ENCODE measurements at regions not wholly inside any gene's neighbourhood (a gene's known extent, or its start where the extent isn't known, plus 50 kb on each side); places are given as distances from the start of the nearest gene placed in this dataset.

GRCh38 chr5:10036136-10036815 lies 213.4 kb downstream of the ATPSCKMT start:
- 66 to 78% methylated on average over 3 of the region's 3 CpGs for WGBS, 2 donors
- H3K9me3 ChIP-seq (ENCODE audit: control insufficient read depth in 2 of 2, insufficient read depth in 1 of 2, low read depth in 1 of 2, low read length in 1 of 2): no peaks in the 10 kb centered on the region
- H3K4me1 ChIP-seq (ENCODE audit: control insufficient read depth in 2 of 2, insufficient read depth in 2 of 2, low read length in 1 of 2): peaks cover 0 to 3% of the 10 kb centered on the region in 2 donors
- no peak overlapping the region for H3K27ac ChIP-seq (ENCODE audit: low read depth in 2 of 2, low read length in 1 of 2)
- no peak overlapping the region for H3K4me3 ChIP-seq (ENCODE audit: low read depth in 1 of 2, low read length in 2 of 2)
- H3K36me3 ChIP-seq (ENCODE audit: control insufficient read depth in 2 of 2, insufficient read depth in 2 of 2, low read length in 1 of 2): no peaks in the 10 kb centered on the region
- no peaks in the 10 kb centered on the region for H3K27me3 ChIP-seq (ENCODE audit: control insufficient read depth in 1 of 2, insufficient read depth in 2 of 2, low read length in 2 of 2)

DNA sequence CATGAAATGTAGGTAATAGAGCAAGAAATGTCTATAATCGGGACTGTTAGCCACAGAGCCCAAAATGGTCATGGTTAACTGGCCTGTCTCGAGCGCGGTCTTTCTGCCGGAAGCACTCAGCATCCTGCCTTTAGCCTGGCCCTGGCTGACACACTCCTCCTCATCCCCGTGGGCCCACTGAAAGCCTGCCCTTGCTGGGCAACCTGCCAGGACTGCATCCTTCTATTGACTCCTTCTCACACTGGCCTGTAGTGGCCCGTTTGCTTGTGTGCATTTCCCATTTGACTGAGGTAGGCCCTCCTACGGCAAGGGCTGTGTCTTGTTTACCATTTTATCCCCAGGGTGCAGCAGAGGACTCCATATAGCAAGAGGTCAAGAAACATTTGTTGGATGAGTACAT lies 215.7 kb downstream of the ATPSCKMT start:
- H3K4me3 ChIP-seq (ENCODE audit: low read depth in 1 of 2, low read length in 2 of 2): no peak overlapping the region
- no peak overlapping the region for H3K27ac ChIP-seq (ENCODE audit: low read depth in 2 of 2, low read length in 1 of 2)
- peaks cover 0 to 3% of the 10 kb centered on the region in 2 donors for H3K4me1 ChIP-seq (ENCODE audit: control insufficient read depth in 2 of 2, insufficient read depth in 2 of 2, low read length in 1 of 2)
- peaks cover 0 to 3% of the 10 kb centered on the region in 2 donors for H3K9me3 ChIP-seq (ENCODE audit: control insufficient read depth in 2 of 2, insufficient read depth in 1 of 2, low read depth in 1 of 2, low read length in 1 of 2)
- 58 to 66% methylated on average over 8 of the region's 8 CpGs for WGBS, 2 donors
- H3K27me3 ChIP-seq (ENCODE audit: control insufficient read depth in 1 of 2, insufficient read depth in 2 of 2, low read length in 2 of 2): no peaks in the 10 kb centered on the region
- H3K36me3 ChIP-seq (ENCODE audit: control insufficient read depth in 2 of 2, insufficient read depth in 2 of 2, low read length in 1 of 2): no peaks in the 10 kb centered on the region

- Histone ChIP-seq H3K9me3 (ENCODE audit: control insufficient read depth in 2 of 2, insufficient read depth in 1 of 2, low read depth in 1 of 2, low read length in 1 of 2) (peaks cover 0 to 3% of the 10 kb centered on the region in 2 donors), H3K27ac (ENCODE audit: low read depth in 2 of 2, low read length in 1 of 2) (no peak overlapping the region), H3K36me3 (ENCODE audit: control insufficient read depth in 2 of 2, insufficient read depth in 2 of 2, low read length in 1 of 2) (no peaks in the 10 kb centered on the region), H3K4me3 (ENCODE audit: low read depth in 1 of 2, low read length in 2 of 2) (no peak overlapping the region), H3K4me1 (ENCODE audit: control insufficient read depth in 2 of 2, insufficient read depth in 2 of 2, low read length in 1 of 2) (peaks cover 0 to 3% of the 10 kb centered on the region in 2 donors), H3K27me3 (ENCODE audit: control insufficient read depth in 1 of 2, insufficient read depth in 2 of 2, low read length in 2 of 2) (no peaks in the 10 kb centered on the region)
- WGBS, 2 donors: 85 to 94% methylated on average over 2 of the region's 2 CpGs
Measured at GRCh38 chr5:10031817-10032216, 217.9 kb downstream of the ATPSCKMT start.

DNA sequence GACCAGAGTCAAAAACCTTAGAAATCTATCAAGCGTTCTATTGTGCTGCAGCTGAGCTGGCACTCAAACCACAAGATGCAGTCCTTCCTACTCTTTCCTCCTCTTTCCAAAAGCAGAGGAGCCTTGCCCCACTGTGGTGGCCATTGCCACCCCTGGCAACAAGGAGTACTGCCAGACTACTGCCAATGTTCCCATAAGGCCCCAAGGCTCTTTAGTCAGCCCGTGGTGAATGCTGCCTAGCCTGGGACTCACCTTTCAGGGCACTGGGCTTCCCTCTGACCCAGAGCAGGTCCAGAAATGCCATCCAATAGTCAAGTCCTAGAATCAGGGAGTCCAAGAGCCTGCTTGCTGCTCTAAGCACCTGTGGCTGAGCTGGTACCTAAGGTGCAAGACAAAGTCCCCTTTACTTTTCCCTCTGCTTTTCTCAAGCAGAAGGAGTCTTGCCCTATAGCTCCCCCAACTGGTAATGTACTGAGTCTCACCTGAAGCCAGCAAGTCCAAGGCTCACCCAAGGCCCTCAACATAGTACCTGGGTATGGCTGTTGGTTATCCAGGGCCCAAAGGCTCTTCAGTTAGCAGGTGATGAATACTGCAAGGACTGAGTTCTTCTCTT lies 219.4 kb downstream of the ATPSCKMT start:
- H3K4me1 ChIP-seq (ENCODE audit: control insufficient read depth in 2 of 2, insufficient read depth in 2 of 2, low read length in 1 of 2): no peaks in the 10 kb centered on the region
- H3K27ac ChIP-seq (ENCODE audit: low read depth in 2 of 2, low read length in 1 of 2): no peak overlapping the region
- no peaks in the 10 kb centered on the region for H3K36me3 ChIP-seq (ENCODE audit: control insufficient read depth in 2 of 2, insufficient read depth in 2 of 2, low read length in 1 of 2)
- H3K4me3 ChIP-seq (ENCODE audit: low read depth in 1 of 2, low read length in 2 of 2): no peak overlapping the region
- H3K27me3 ChIP-seq (ENCODE audit: control insufficient read depth in 1 of 2, insufficient read depth in 2 of 2, low read length in 2 of 2): no peaks in the 10 kb centered on the region
- H3K9me3 ChIP-seq (ENCODE audit: control insufficient read depth in 2 of 2, insufficient read depth in 1 of 2, low read depth in 1 of 2, low read length in 1 of 2): peaks cover 0 to 3% of the 10 kb centered on the region in 2 donors
- 70 to 72% methylated on average over 2 of the region's 2 CpGs for WGBS, 2 donors

GRCh38 chr5:10023494-10023893 lies 226.2 kb downstream of the ATPSCKMT start:
- H3K4me3 ChIP-seq (ENCODE audit: low read depth in 1 of 2, low read length in 2 of 2): no peak overlapping the region
- WGBS, 2 donors: 81 to 83% methylated on average over 3 of the region's 3 CpGs
- H3K9me3 ChIP-seq (ENCODE audit: control insufficient read depth in 2 of 2, insufficient read depth in 1 of 2, low read depth in 1 of 2, low read length in 1 of 2): no peaks in the 10 kb centered on the region
- no peaks in the 10 kb centered on the region for H3K27me3 ChIP-seq (ENCODE audit: control insufficient read depth in 1 of 2, insufficient read depth in 2 of 2, low read length in 2 of 2)
- no peaks in the 10 kb centered on the region for H3K36me3 ChIP-seq (ENCODE audit: control insufficient read depth in 2 of 2, insufficient read depth in 2 of 2, low read length in 1 of 2)
- no peak overlapping the region for H3K27ac ChIP-seq (ENCODE audit: low read depth in 2 of 2, low read length in 1 of 2)
- H3K4me1 ChIP-seq (ENCODE audit: control insufficient read depth in 2 of 2, insufficient read depth in 2 of 2, low read length in 1 of 2): no peaks in the 10 kb centered on the region

DNA sequence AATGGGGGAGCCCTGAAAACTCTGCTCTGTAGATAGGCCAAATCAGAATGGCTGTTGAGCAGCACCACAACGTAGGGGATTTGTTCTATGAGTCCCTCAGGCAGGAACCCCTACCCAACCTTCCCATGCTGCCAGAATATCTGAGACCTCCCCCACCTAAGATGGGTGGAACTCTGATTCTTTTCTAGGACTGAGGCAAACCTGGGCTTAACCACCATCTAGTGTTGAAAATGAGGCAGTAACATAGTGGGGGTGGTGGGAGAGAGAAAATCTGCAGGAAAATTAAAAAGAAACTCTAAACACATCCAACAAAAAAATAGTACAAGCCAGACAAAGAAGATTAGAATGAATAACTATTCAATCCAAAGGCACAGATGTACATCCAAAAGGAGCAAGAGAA lies 228.4 kb downstream of the ATPSCKMT start:
- Histone ChIP-seq H3K27me3 (ENCODE audit: control insufficient read depth in 1 of 2, insufficient read depth in 2 of 2, low read length in 2 of 2) (no peaks in the 10 kb centered on the region), H3K27ac (ENCODE audit: low read depth in 2 of 2, low read length in 1 of 2) (no peak overlapping the region), H3K4me3 (ENCODE audit: low read depth in 1 of 2, low read length in 2 of 2) (no peak overlapping the region), H3K36me3 (ENCODE audit: control insufficient read depth in 2 of 2, insufficient read depth in 2 of 2, low read length in 1 of 2) (no peaks in the 10 kb centered on the region), H3K4me1 (ENCODE audit: control insufficient read depth in 2 of 2, insufficient read depth in 2 of 2, low read length in 1 of 2) (no peaks in the 10 kb centered on the region), H3K9me3 (ENCODE audit: control insufficient read depth in 2 of 2, insufficient read depth in 1 of 2, low read depth in 1 of 2, low read length in 1 of 2) (no peaks in the 10 kb centered on the region)
- 50% methylated on average over 1 of the region's 1 CpG for WGBS, 2 donors

- 21 to 32% methylated on average over 2 of the region's 2 CpGs for WGBS, 2 donors
- Histone ChIP-seq H3K27ac (ENCODE audit: low read depth in 2 of 2, low read length in 1 of 2) (no peak overlapping the region), H3K27me3 (ENCODE audit: control insufficient read depth in 1 of 2, insufficient read depth in 2 of 2, low read length in 2 of 2) (no peaks in the 10 kb centered on the region), H3K4me3 (ENCODE audit: low read depth in 1 of 2, low read length in 2 of 2) (no peak overlapping the region), H3K4me1 (ENCODE audit: control insufficient read depth in 2 of 2, insufficient read depth in 2 of 2, low read length in 1 of 2) (no peaks in the 10 kb centered on the region), H3K36me3 (ENCODE audit: control insufficient read depth in 2 of 2, insufficient read depth in 2 of 2, low read length in 1 of 2) (no peaks in the 10 kb centered on the region), H3K9me3 (ENCODE audit: control insufficient read depth in 2 of 2, insufficient read depth in 1 of 2, low read depth in 1 of 2, low read length in 1 of 2) (no peaks in the 10 kb centered on the region)
Measured at GRCh38 chr5:10019236-10019635, 230.5 kb downstream of the ATPSCKMT start.

- Histone ChIP-seq H3K4me1 (ENCODE audit: control insufficient read depth in 2 of 2, insufficient read depth in 2 of 2, low read length in 1 of 2) (no peaks in the 10 kb centered on the region), H3K4me3 (ENCODE audit: low read depth in 1 of 2, low read length in 2 of 2) (no peak overlapping the region), H3K36me3 (ENCODE audit: control insufficient read depth in 2 of 2, insufficient read depth in 2 of 2, low read length in 1 of 2) (no peaks in the 10 kb centered on the region), H3K27ac (ENCODE audit: low read depth in 2 of 2, low read length in 1 of 2) (no peak overlapping the region), H3K9me3 (ENCODE audit: control insufficient read depth in 2 of 2, insufficient read depth in 1 of 2, low read depth in 1 of 2, low read length in 1 of 2) (no peaks in the 10 kb centered on the region), H3K27me3 (ENCODE audit: control insufficient read depth in 1 of 2, insufficient read depth in 2 of 2, low read length in 2 of 2) (no peaks in the 10 kb centered on the region)
- 52 to 61% methylated on average over 5 of the region's 5 CpGs for WGBS, 2 donors
Measured at GRCh38 chr5:10018201-10019069, 231.3 kb downstream of the ATPSCKMT start.

DNA sequence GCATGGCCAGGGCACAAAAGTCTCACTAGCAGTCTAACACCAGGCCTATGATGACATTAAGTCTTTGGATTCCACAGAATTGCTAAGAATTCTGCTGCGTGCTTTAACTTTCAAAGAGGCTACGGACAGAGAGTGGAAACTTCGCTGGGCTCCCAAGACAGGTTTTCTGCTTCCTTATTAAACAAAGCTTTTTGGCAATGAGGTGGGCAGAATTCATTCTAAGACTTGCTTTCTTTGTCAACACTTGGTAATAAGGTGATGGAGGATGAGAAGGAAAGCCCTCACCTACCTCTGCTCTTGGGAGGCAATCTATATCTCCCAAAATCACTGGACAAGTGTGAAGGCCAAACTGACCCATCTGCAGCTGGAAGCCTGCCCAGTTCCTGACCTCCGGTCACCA lies 231.9 kb downstream of the ATPSCKMT start:
- Histone ChIP-seq H3K27ac (ENCODE audit: low read depth in 2 of 2, low read length in 1 of 2) (no peak overlapping the region), H3K27me3 (ENCODE audit: control insufficient read depth in 1 of 2, insufficient read depth in 2 of 2, low read length in 2 of 2) (no peaks in the 10 kb centered on the region), H3K4me3 (ENCODE audit: low read depth in 1 of 2, low read length in 2 of 2) (no peak overlapping the region), H3K36me3 (ENCODE audit: control insufficient read depth in 2 of 2, insufficient read depth in 2 of 2, low read length in 1 of 2) (no peaks in the 10 kb centered on the region), H3K9me3 (ENCODE audit: control insufficient read depth in 2 of 2, insufficient read depth in 1 of 2, low read depth in 1 of 2, low read length in 1 of 2) (no peaks in the 10 kb centered on the region), H3K4me1 (ENCODE audit: control insufficient read depth in 2 of 2, insufficient read depth in 2 of 2, low read length in 1 of 2) (no peaks in the 10 kb centered on the region)
- WGBS, 2 donors: 69 to 93% methylated on average over 4 of the region's 4 CpGs

Data from esophagus (tissue), 2 donors.